Stomach smooth muscle (tissue), 2 donors: ENCODE measurements at regions not wholly inside any gene's neighbourhood (a gene's known extent, or its start where the extent isn't known, plus 50 kb on each side); places are given as distances from the start of the nearest gene placed in this dataset.

Experiments used
- H3K27ac ChIP-seq: one replicate; pipeline ENCODE4 v1.7.0; 2013; ENCODE audit warnings: mild to moderate bottlenecking, low read length, inconsistent platforms
- H3K27me3 ChIP-seq, 2 donors: one replicate each; pipeline ENCODE4 v1.7.0; 2013; ENCODE audit warnings: low read length in 2 of 2; ENCODE audit not compliant: insufficient read depth in 2 of 2, control insufficient read depth in 1 of 2
- H3K36me3 ChIP-seq, 2 donors: one replicate each; pipeline ENCODE4 v1.7.0; 2013; ENCODE audit warnings: low read length in 2 of 2; ENCODE audit not compliant: control insufficient read depth in 2 of 2, insufficient read depth in 2 of 2
- H3K4me1 ChIP-seq: one replicate; pipeline ENCODE4 v1.7.0; 2013; ENCODE audit warnings: low read length; ENCODE audit not compliant: control insufficient read depth, insufficient read depth
- H3K4me3 ChIP-seq, 2 donors: one replicate each; pipeline ENCODE4 v1.7.0; 2013; ENCODE audit warnings: low read length in 2 of 2
- H3K9ac ChIP-seq, 2 donors: one replicate each; pipeline ENCODE4 v1.7.0; 2013; ENCODE audit warnings: low read length in 2 of 2, mild to moderate bottlenecking in 1 of 2
- H3K9me3 ChIP-seq, 2 donors: one replicate each; pipeline ENCODE4 v1.7.0; 2013; ENCODE audit warnings: low read length in 2 of 2; ENCODE audit not compliant: control insufficient read depth in 2 of 2
- donor health status: healthy.
- donor health status: Pancreatic carcinoma.

DNA sequence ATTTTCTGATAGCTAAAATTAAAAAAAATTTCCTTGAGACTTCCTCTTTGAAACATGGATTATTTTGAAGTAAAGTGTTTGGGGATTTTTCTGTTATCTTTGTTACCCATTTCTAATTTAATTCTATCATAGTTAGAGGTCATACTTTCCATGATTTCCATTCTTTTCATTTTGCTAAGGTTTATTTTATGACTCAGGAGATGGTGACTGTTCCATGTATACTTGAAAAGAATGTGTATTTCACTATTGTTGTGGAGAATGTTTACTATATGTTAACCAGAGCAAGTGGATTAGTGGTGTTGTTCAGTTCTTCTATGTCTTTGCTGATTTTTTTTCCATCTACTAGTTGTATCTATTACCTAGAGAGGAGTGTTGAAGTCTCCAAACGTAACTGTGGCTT is 250.5 kb upstream of the PELI2 start:
- Histone ChIP-seq H3K4me3 (no peak overlapping the region), H3K9ac (no peak overlapping the region), H3K27ac (no peak overlapping the region), H3K36me3 (no peaks in the 10 kb centered on the region), H3K27me3 (peaks cover 0 to 2% of the 10 kb centered on the region in 2 donors), H3K4me1 (no peaks in the 10 kb centered on the region), H3K9me3 (no peaks in the 10 kb centered on the region)

DNA sequence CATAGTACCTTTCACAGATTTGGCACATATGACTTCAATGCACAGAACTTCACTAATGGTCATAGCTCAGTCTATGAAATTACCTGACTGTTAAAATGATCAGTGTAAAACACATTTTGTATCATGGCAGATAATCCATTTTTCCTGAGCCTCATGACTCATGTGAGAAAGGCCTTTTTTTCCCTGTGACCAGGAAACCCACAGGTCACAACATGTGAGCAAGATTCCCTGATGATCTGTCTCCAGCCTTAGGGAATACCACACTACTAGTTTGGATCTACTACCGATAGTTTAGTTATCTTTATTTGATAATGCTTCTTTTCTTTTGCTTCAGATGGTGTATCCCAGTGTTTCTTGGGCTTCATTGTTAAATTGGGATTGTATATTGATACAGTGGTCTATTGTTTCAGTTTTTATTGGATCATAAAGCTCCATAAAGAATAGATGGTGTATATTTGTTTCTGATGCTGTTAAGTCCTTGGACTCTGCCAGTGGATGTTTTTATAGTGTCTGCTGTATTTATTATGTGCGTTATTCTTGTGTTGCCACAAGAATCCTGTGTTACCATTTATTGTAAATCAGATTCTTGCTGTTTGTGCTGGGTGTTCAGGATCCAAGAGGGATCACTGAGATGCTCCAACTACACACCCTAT is 248.7 kb upstream of the PELI2 start:
- no peak overlapping the region for H3K4me3 ChIP-seq
- H3K27me3 ChIP-seq, result peaks cover 0 to 2% of the 10 kb centered on the region in 2 donors
- no peaks in the 10 kb centered on the region for H3K36me3 ChIP-seq
- H3K9ac ChIP-seq, result no peak overlapping the region
- H3K9me3 ChIP-seq, result no peaks in the 10 kb centered on the region
- H3K27ac ChIP-seq, result no peak overlapping the region
- H3K4me1 ChIP-seq, result no peaks in the 10 kb centered on the region

DNA sequence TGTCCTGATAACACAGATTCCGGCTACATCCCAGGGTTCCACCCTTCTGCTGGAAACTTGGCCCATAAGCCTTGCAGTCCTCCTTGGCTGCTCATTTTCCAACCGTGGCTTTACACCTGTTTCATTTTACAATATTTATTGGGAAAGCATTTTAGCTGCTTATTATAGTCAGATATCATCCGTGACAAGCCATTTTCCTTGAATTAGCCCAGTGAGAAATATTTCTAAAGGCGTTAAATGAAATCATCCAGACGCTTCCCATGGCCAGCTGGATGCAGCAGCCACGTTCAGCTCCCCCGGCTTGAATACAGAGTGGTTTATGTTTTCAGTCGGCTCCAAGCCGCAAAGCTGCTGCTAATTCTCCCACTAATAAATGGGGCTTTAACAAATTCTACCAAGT is 245.0 kb upstream of the PELI2 start:
- no peak overlapping the region for H3K4me3 ChIP-seq
- no peak overlapping the region for H3K27ac ChIP-seq
- peaks cover 4% of the 10 kb centered on the region for H3K4me1 ChIP-seq
- no peaks in the 10 kb centered on the region for H3K9me3 ChIP-seq
- H3K27me3 ChIP-seq, result peaks cover 0 to 2% of the 10 kb centered on the region in 2 donors
- no peak overlapping the region for H3K9ac ChIP-seq
- H3K36me3 ChIP-seq, result no peaks in the 10 kb centered on the region

DNA sequence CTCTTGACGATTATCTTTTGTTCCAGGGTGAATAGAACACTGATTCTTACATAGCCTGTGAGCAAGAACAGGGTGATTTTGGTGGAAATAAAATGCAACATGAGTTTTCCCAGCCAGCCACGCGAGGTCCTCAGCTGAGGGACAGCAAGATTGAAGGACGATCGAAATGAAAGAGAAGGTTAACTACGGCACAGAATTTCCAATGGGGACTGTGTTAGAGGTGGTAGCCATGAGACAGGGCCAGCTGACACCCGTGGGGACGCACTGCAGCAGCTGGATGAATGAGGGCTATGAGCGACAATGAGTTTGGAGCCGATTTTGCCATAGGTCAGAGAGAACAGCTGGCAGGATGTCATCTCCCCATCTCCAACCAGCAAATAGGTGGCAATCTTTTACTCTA is 243.4 kb upstream of the PELI2 start:
- H3K4me1 ChIP-seq, result peaks cover 6% of the 10 kb centered on the region
- no peak overlapping the region for H3K27ac ChIP-seq
- no peak overlapping the region for H3K9ac ChIP-seq
- H3K27me3 ChIP-seq, result peaks cover 0 to 2% of the 10 kb centered on the region in 2 donors
- no peaks in the 10 kb centered on the region for H3K9me3 ChIP-seq
- H3K36me3 ChIP-seq, result no peaks in the 10 kb centered on the region
- H3K4me3 ChIP-seq, result no peak overlapping the region

DNA sequence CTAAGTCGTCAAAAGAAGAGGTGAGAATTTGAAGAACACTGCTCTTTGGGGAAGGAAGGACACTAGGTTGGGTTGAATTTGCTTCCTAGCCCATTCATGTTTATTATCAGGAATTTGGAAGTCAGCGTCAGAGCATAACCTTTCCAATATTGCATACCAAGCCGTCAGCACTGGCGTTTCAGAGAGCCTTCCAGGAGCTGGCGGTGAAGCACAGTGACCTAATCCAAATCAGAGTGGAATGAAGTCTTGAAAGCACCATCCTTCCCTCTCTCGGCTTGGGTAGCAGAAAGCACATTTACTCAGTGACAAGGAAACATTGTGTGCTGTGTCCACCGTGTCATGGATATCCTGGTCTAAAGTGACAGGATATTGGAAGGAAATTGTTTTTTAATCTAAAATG is 240.3 kb upstream of the PELI2 start:
- Histone ChIP-seq H3K4me1 (peaks cover 6% of the 10 kb centered on the region), H3K27ac (no peak overlapping the region), H3K4me3 (no peak overlapping the region), H3K27me3 (peaks cover 0 to 2% of the 10 kb centered on the region in 2 donors), H3K36me3 (no peaks in the 10 kb centered on the region), H3K9me3 (no peaks in the 10 kb centered on the region), H3K9ac (no peak overlapping the region)

DNA sequence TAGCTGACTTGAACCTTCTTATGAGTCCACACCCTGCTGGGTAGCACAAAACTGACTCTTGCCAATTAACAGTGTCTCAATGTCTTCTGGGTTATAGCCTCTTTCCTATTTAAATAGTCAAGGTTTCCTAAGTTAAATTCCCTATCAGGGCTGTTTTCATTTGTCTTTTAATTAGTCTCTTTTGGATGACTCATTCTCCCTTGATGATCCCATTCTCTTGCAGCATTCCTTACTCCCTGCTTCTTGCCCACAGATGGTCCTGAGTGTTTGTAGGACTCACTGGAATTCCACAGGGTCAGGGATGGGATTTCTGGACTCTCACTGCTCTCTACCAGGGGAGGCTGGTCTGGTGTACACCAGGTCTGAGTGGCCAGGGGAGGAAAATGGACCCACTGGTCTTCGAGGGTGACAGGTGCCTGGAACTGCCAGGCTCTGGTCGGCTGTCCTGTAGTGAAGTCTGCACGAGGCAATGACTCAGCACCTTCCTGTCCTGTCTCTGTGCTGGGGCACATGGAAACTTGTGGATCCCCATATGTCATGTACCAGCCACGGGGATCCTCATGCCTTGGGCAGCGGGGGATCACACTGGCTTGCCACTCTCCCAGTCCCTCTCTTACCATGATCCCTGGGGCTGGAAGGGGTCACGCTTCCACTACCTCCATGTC is 236.5 kb upstream of the PELI2 start:
- Histone ChIP-seq H3K4me3 (no peak overlapping the region), H3K27ac (no peak overlapping the region), H3K27me3 (peaks cover 0 to 2% of the 10 kb centered on the region in 2 donors), H3K9ac (no peak overlapping the region), H3K4me1 (peaks cover 6% of the 10 kb centered on the region), H3K36me3 (no peaks in the 10 kb centered on the region), H3K9me3 (no peaks in the 10 kb centered on the region)

DNA sequence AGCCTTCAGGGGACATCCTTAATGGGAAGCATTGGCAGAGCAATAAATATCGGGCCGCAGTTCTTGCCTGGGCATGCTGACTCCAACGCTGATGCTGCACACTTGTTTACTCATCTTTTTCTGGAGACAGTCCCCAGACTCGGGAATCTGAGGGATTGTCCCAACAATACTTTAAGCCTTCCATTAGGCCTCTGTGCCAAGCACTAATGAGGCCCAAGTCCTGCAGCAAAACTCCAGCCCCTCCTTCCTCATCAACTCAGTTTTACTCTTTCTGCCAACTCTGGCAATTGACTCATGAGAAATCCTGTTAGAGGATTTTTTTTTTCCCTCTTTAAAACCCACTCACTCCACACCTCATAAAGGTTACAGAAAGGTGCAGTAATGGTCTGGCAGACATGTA is 233.4 kb upstream of the PELI2 start:
- H3K4me1 ChIP-seq, result peaks cover 6% of the 10 kb centered on the region
- H3K27ac ChIP-seq, result no peak overlapping the region
- no peaks in the 10 kb centered on the region for H3K9me3 ChIP-seq
- no peak overlapping the region for H3K4me3 ChIP-seq
- no peak overlapping the region for H3K9ac ChIP-seq
- no peaks in the 10 kb centered on the region for H3K36me3 ChIP-seq
- H3K27me3 ChIP-seq, result peaks cover 0 to 2% of the 10 kb centered on the region in 2 donors

DNA sequence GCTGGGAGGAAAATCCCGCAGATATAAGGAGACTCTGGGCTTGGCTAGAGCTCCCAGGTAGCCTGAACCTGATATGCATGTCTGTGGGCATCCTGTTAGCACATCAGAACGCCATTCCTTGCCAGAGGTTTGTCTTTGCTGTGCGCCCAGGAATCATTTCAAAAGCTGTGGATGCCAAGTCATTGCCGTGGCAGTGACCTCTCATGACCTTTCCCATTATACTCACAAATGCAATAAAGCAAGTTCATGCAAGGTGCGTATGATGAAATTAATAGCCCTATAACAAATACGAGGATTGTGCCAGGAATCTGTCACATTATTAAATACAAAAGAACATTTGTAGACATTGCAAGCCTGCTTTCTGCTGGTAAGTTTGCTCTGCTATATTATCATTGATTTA is 229.1 kb upstream of the PELI2 start:
- Histone ChIP-seq H3K9me3 (no peaks in the 10 kb centered on the region), H3K27ac (no peak overlapping the region), H3K27me3 (no peaks in the 10 kb centered on the region), H3K9ac (no peak overlapping the region), H3K4me1 (peaks cover 8% of the 10 kb centered on the region), H3K36me3 (no peaks in the 10 kb centered on the region), H3K4me3 (no peak overlapping the region)

DNA sequence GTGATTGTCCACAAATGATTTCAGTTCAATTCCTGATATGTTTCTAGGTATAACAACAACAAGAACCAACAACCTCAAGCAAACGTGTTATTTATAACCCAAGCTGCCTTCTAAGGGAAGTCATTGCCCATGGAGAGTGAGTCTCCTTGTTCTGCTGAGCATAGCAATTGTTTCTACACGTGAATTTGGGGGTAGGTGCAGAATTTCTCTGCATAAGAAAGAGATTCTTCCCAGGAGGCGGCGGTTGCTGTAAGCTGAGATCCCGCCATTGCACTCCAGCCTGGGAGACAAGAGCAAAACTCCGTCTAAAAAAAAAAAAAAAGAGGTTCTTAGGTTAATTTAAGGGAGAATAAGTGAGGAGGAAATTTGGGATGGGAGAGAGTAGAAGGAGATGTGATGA is 226.5 kb upstream of the PELI2 start:
- Histone ChIP-seq H3K36me3 (no peaks in the 10 kb centered on the region), H3K4me3 (no peak overlapping the region), H3K9me3 (no peaks in the 10 kb centered on the region), H3K27me3 (no peaks in the 10 kb centered on the region), H3K4me1 (peaks cover 10% of the 10 kb centered on the region), H3K9ac (no peak overlapping the region), H3K27ac (no peak overlapping the region)

DNA sequence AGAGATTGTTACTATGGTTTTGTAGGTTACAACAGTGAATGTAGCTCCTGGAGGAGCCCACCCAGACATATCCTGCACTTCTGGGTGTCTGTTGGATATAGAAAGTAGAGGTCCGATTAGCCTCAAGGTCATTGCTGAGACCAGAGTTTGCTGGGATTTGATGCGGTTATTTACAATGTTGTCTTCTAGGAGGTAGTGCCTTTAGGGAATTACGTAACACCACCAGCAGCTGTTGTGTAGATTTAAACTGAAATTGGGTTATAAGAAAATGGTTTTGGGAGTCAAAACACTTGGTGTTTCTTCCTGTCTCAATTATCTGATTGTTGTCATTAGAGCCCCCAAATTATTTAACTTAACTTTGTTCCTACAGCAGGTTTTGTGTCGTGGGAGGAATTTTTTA is 225.3 kb upstream of the PELI2 start:
- Histone ChIP-seq H3K9me3 (no peaks in the 10 kb centered on the region), H3K4me3 (no peak overlapping the region), H3K4me1 (peaks cover 10% of the 10 kb centered on the region), H3K36me3 (no peaks in the 10 kb centered on the region), H3K27me3 (no peaks in the 10 kb centered on the region), H3K9ac (no peak overlapping the region), H3K27ac (no peak overlapping the region)

DNA sequence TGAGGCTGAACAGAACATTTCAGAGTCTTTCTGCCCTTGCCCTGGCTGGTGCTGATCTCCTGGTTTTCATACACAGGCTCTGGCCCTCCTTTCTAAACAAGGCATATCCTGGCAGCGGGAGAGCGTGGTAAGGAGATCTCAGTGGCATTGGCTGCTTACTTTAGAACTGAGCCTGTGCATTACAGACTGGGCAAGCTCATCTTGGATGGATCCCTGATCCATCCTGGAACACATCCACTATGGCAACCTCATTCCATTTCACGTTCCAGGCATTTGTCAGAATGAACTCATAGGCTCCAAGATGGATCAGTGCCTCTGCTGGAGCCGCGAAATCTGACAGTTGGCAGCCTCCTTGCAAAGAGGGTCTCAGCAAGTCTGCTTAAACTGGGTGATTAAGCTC is 224.5 kb upstream of the PELI2 start:
- Histone ChIP-seq H3K27me3 (no peaks in the 10 kb centered on the region), H3K4me3 (no peak overlapping the region), H3K9me3 (no peaks in the 10 kb centered on the region), H3K27ac (no peak overlapping the region), H3K9ac (no peak overlapping the region), H3K4me1 (peaks cover 10% of the 10 kb centered on the region), H3K36me3 (no peaks in the 10 kb centered on the region)
